ENCODE measurements at regions not wholly inside any gene's neighbourhood (a gene's known extent, or its start where the extent isn't known, plus 50 kb on each side); places are given as distances from the start of the nearest gene placed in this dataset.

GRCh38 chr4:79788884-79789283 is 284.1 kb downstream of the ANTXR2 start:
- H3K4me3 Mint-ChIP-seq, result no peak overlapping the region
- ATAC-seq (no peak), DNase-seq (no peak)
- POLR2A ChIA-PET, result no interaction called here
- peaks cover 0 to 33% (median 18%) of the 10 kb centered on the region in 9 donors for H3K9me3 Mint-ChIP-seq
- peaks cover 0 to 17% (median 0%) of the 10 kb centered on the region in 3 donors for H3K36me3 Mint-ChIP-seq
- H3K27ac Mint-ChIP-seq, result no peak overlapping the region
- H3K27me3 Mint-ChIP-seq, result peaks cover 0 to 6% (median 0%) of the 10 kb centered on the region in 5 donors
- H3K4me1 Mint-ChIP-seq, result no peaks in the 10 kb centered on the region

GRCh38 chr4:79780129-79780528 is 292.9 kb downstream of the ANTXR2 start:
- DNase-seq (no peak), ATAC-seq (no peak)
- no peak overlapping the region for H3K4me3 Mint-ChIP-seq
- no peak overlapping the region for H3K27ac Mint-ChIP-seq
- POLR2A ChIA-PET, result no interaction called here
- H3K4me1 Mint-ChIP-seq, result no peaks in the 10 kb centered on the region
- H3K27me3 Mint-ChIP-seq, result peaks cover 0 to 1% (median 0%) of the 10 kb centered on the region in 5 donors
- peaks cover 0 to 13% (median 5%) of the 10 kb centered on the region in 3 donors for H3K36me3 Mint-ChIP-seq
- peaks cover 0 to 18% (median 10%) of the 10 kb centered on the region in 9 donors for H3K9me3 Mint-ChIP-seq

- Mint-ChIP-seq H3K27me3 (peaks cover 0 to 15% (median 7%) of the 10 kb centered on the region in 5 donors), H3K36me3 (peaks cover 0 to 59% (median 10%) of the 10 kb centered on the region in 3 donors), H3K4me3 (no peak overlapping the region), H3K27ac (no peak overlapping the region), H3K9me3 (peaks cover 11 to 90% (median 56%) of the 10 kb centered on the region in 9 donors), H3K4me1 (no peaks in the 10 kb centered on the region)
- ATAC-seq (no peak), DNase-seq (no peak)
- POLR2A ChIA-PET, result no interaction called here
Measured at GRCh38 chr4:79772510-79772909, 300.5 kb downstream of the ANTXR2 start.

GRCh38 chr4:79764120-79764519 is 308.9 kb downstream of the ANTXR2 start:
- Mint-ChIP-seq H3K27me3 (peaks cover 0 to 12% (median 2%) of the 10 kb centered on the region in 5 donors), H3K27ac (no peak overlapping the region), H3K36me3 (peaks cover 0 to 16% (median 0%) of the 10 kb centered on the region in 3 donors), H3K9me3 (peaks cover 2 to 26% (median 13%) of the 10 kb centered on the region in 9 donors), H3K4me3 (no peak overlapping the region), H3K4me1 (no peaks in the 10 kb centered on the region)
- ATAC-seq, result no peak
- POLR2A ChIA-PET, result no interaction called here
- no peak for DNase-seq

- Mint-ChIP-seq H3K9me3 (peaks cover 2 to 24% (median 13%) of the 10 kb centered on the region in 9 donors), H3K36me3 (peaks cover 0 to 15% (median 0%) of the 10 kb centered on the region in 3 donors), H3K27me3 (peaks cover 0 to 12% (median 2%) of the 10 kb centered on the region in 5 donors), H3K27ac (no peak overlapping the region), H3K4me3 (no peak overlapping the region), H3K4me1 (no peaks in the 10 kb centered on the region)
- POLR2A ChIA-PET, result no interaction called here
- ATAC-seq (no peak), DNase-seq (no peak)
Measured at GRCh38 chr4:79763486-79764075, 309.4 kb downstream of the ANTXR2 start.

- Mint-ChIP-seq H3K9me3 (peaks cover 0 to 3% (median 0%) of the 10 kb centered on the region in 9 donors), H3K27me3 (peaks cover 0 to 6% (median 0%) of the 10 kb centered on the region in 5 donors), H3K4me1 (no peaks in the 10 kb centered on the region), H3K36me3 (no peaks in the 10 kb centered on the region), H3K27ac (no peak overlapping the region), H3K4me3 (no peak overlapping the region)
- ATAC-seq (no peak), DNase-seq (no peak)
- POLR2A ChIA-PET, result no interaction called here
Measured at GRCh38 chr4:79759793-79760192, 313.2 kb downstream of the ANTXR2 start.

- Mint-ChIP-seq H3K4me3 (no peak overlapping the region), H3K4me1 (no peaks in the 10 kb centered on the region), H3K9me3 (peaks cover 0 to 3% (median 0%) of the 10 kb centered on the region in 9 donors), H3K36me3 (no peaks in the 10 kb centered on the region), H3K27me3 (no peaks in the 10 kb centered on the region), H3K27ac (no peak overlapping the region)
- POLR2A ChIA-PET, result no interaction called here
- ATAC-seq (no peak), DNase-seq (no peak)
Measured at GRCh38 chr4:79757600-79757999, 315.4 kb downstream of the ANTXR2 start.

- no peak overlapping the region for H3K4me3 Mint-ChIP-seq
- no peak overlapping the region for H3K27ac Mint-ChIP-seq
- DNase-seq (no peak), ATAC-seq (no peak)
- H3K9me3 Mint-ChIP-seq, result peaks cover 0 to 2% (median 0%) of the 10 kb centered on the region in 9 donors
- no peaks in the 10 kb centered on the region for H3K4me1 Mint-ChIP-seq
- POLR2A ChIA-PET, result no interaction called here
- no peaks in the 10 kb centered on the region for H3K36me3 Mint-ChIP-seq
- H3K27me3 Mint-ChIP-seq, result no peaks in the 10 kb centered on the region
Measured at GRCh38 chr4:79756140-79756895, 316.7 kb downstream of the ANTXR2 start.

GRCh38 chr4:79748835-79749234 is 324.2 kb downstream of the ANTXR2 start:
- Mint-ChIP-seq H3K9me3 (no peaks in the 10 kb centered on the region), H3K4me1 (no peaks in the 10 kb centered on the region), H3K27ac (no peak overlapping the region), H3K4me3 (no peak overlapping the region), H3K36me3 (no peaks in the 10 kb centered on the region), H3K27me3 (peaks cover 2 to 10% (median 6%) of the 10 kb centered on the region in 5 donors)
- DNase-seq, result no peak
- no peak for ATAC-seq
- POLR2A ChIA-PET, result no interaction called here

- DNase-seq, result no peak
- Mint-ChIP-seq H3K27ac (no peak overlapping the region), H3K4me3 (no peak overlapping the region), H3K36me3 (no peaks in the 10 kb centered on the region), H3K4me1 (no peaks in the 10 kb centered on the region), H3K27me3 (peaks cover 2 to 13% (median 7%) of the 10 kb centered on the region in 5 donors), H3K9me3 (no peaks in the 10 kb centered on the region)
- ATAC-seq, result no peak
- POLR2A ChIA-PET, result no interaction called here
Measured at GRCh38 chr4:79747252-79747651, 325.8 kb downstream of the ANTXR2 start.

GRCh38 chr4:79743014-79743413 is 330.0 kb downstream of the ANTXR2 start:
- H3K4me1 Mint-ChIP-seq, result no peaks in the 10 kb centered on the region
- H3K27ac Mint-ChIP-seq, result no peak overlapping the region
- H3K27me3 Mint-ChIP-seq, result peaks cover 2 to 13% (median 7%) of the 10 kb centered on the region in 5 donors
- no peak for ATAC-seq
- H3K9me3 Mint-ChIP-seq, result no peaks in the 10 kb centered on the region
- POLR2A ChIA-PET, result no interaction called here
- no peaks in the 10 kb centered on the region for H3K36me3 Mint-ChIP-seq
- DNase-seq, result no peak
- no peak overlapping the region for H3K4me3 Mint-ChIP-seq

GRCh38 chr4:79739912-79740311 is 331.9 kb upstream of the GK2 start:
- Mint-ChIP-seq H3K9me3 (no peaks in the 10 kb centered on the region), H3K4me1 (no peaks in the 10 kb centered on the region), H3K4me3 (no peak overlapping the region), H3K27ac (no peak overlapping the region), H3K36me3 (no peaks in the 10 kb centered on the region), H3K27me3 (peaks cover 0 to 10% (median 7%) of the 10 kb centered on the region in 5 donors)
- POLR2A ChIA-PET, result no interaction called here
- DNase-seq, result no peak
- no peak for ATAC-seq

- ATAC-seq (no peak), DNase-seq (no peak)
- H3K27ac Mint-ChIP-seq, result no peak overlapping the region
- H3K36me3 Mint-ChIP-seq, result no peaks in the 10 kb centered on the region
- peaks cover 0 to 4% (median 1%) of the 10 kb centered on the region in 5 donors for H3K27me3 Mint-ChIP-seq
- no peaks in the 10 kb centered on the region for H3K4me1 Mint-ChIP-seq
- no peak overlapping the region for H3K4me3 Mint-ChIP-seq
- POLR2A ChIA-PET, result no interaction called here
- no peaks in the 10 kb centered on the region for H3K9me3 Mint-ChIP-seq
Measured at GRCh38 chr4:79723507-79723906, 315.5 kb upstream of the GK2 start.
